ENCODE measurements at regions not wholly inside any gene's neighbourhood (a gene's known extent, or its start where the extent isn't known, plus 50 kb on each side); places are given as distances from the start of the nearest gene placed in this dataset.

DNA sequence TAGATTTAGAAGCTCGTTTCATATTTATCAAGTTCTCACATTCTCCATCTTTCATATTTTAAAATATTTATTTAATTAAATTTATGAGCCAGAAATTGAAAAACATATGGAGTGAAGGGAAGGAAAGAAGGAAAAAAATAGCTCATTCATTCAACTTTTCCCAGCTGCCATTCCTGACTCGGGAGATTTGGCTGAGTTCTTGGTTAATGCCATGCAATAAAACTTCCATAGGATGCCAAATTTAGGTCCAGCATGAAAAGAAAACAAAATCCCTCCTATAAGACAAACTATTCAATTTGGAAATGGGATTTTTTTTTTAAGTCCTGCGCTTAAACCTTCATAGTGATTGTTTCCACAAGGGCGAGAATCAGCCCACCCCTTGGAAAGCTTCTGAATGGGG, 426.1 kb upstream of the TNP1 start:
- H3K36me3 Mint-ChIP-seq (ENCODE audit: insufficient read depth) = no peaks in the 10 kb centered on the region

DNA sequence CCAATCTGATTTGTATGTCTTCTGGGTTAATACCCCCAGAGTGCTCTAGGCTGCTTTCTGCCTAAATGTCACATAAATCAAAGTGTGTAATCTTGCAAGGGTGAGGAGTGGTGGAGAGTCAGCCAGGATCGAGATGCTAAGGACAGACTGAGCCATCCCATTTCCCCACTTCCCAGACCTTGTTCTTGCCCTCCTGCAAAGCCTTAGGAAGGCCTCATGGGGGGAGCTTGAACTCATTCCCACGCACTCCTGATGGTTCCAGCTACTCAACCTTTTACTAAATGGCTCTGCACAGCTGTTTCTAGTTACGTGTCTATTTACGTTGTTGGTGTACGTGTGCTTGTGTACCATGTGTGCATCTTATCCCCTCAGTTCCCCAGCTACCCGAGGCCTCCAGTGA, 423.6 kb upstream of the TNP1 start:
- Mint-ChIP-seq H3K27me3 (ENCODE audit: low read depth) (peaks cover 2% of the 10 kb centered on the region), H3K36me3 (ENCODE audit: insufficient read depth) (no peaks in the 10 kb centered on the region), H3K4me1 (ENCODE audit: low read depth) (no peaks in the 10 kb centered on the region), H3K4me3 (no peak overlapping the region), H3K9me3 (no peaks in the 10 kb centered on the region)
- no peak for DNase-seq
- ATAC-seq = no peak

More for the DNA sequence above, 426.1 kb upstream of the TNP1 start:
- Mint-ChIP-seq H3K4me1 (ENCODE audit: low read depth) (no peaks in the 10 kb centered on the region), H3K9me3 (no peaks in the 10 kb centered on the region), H3K4me3 (no peak overlapping the region), H3K27me3 (ENCODE audit: low read depth) (peaks cover 2% of the 10 kb centered on the region)
- no peak for DNase-seq
- no peak for ATAC-seq

DNA sequence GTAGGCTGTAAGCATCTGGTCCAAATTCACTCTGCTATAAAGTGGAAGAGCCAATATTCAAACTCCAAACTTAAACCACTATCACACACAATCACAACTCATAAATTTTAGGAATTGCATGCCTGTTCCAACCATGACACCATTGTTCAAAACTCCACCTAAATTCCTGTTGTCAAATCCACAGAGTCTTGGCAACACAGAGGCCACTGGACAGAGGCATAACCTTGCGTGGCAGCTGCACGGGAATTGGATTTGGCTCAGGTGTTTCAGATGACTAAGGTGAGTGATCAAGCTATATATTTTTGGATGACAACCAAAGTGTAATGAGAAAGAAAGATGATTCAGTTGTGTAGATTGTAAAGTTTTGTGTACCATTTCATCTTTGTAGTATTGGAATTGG, 422.7 kb upstream of the TNP1 start:
- H3K9me3 Mint-ChIP-seq = no peaks in the 10 kb centered on the region
- no peak for DNase-seq

DNA sequence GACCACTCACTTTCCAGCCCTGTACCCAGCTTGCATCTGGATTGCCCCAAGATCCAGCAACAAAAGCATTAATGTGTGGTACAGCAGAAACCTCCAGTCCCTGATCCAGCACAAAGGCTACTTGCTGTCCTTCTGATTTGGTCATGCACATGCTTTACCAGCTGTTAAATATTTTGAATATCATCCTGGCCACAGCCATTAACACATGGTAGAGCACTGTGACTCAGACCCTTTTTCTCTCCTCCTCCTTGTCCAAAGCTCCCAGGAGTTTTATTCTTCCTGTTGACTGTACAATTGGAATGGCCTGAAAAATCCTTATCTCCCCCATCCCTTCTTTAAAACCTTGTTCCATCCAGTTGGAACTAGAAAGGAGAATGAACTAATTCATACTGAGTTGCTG, 419.7 kb upstream of the TNP1 start:
- Mint-ChIP-seq H3K4me3 (no peak overlapping the region), H3K9me3 (no peaks in the 10 kb centered on the region)

More for the DNA sequence above, 422.7 kb upstream of the TNP1 start:
- Mint-ChIP-seq H3K27me3 (ENCODE audit: low read depth) (peaks cover 2% of the 10 kb centered on the region), H3K4me1 (ENCODE audit: low read depth) (no peaks in the 10 kb centered on the region), H3K36me3 (ENCODE audit: insufficient read depth) (no peaks in the 10 kb centered on the region), H3K4me3 (no peak overlapping the region)
- no peak for ATAC-seq

DNA sequence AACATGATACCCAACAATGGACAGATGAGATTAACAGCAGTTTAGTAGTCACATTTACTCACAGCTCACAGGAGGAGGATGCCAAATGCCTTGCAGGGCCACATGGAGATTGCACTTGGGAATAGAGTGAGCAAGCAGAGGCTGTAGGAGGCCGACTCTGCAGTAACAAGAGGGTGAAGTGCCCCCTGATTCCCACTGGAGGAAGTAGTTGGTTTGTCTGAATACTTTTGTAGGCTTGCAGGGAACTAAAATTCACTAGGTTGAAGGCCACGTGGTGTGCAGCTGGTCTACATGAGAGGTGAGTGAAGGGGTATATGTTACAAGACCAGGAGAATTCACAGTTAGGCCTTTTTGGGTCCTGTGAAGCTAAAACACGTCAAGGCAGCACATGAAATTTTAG, 419.3 kb upstream of the TNP1 start:
- Mint-ChIP-seq H3K4me1 (ENCODE audit: low read depth) (no peaks in the 10 kb centered on the region), H3K9me3 (no peaks in the 10 kb centered on the region), H3K4me3 (no peak overlapping the region), H3K27me3 (ENCODE audit: low read depth) (no peaks in the 10 kb centered on the region), H3K36me3 (ENCODE audit: insufficient read depth) (no peaks in the 10 kb centered on the region)
- ATAC-seq (no peak), DNase-seq (no peak)

More for the DNA sequence above, 419.7 kb upstream of the TNP1 start:
- ATAC-seq (no peak), DNase-seq (no peak)
- Mint-ChIP-seq H3K4me1 (ENCODE audit: low read depth) (no peaks in the 10 kb centered on the region), H3K36me3 (ENCODE audit: insufficient read depth) (no peaks in the 10 kb centered on the region), H3K27me3 (ENCODE audit: low read depth) (no peaks in the 10 kb centered on the region)

DNA sequence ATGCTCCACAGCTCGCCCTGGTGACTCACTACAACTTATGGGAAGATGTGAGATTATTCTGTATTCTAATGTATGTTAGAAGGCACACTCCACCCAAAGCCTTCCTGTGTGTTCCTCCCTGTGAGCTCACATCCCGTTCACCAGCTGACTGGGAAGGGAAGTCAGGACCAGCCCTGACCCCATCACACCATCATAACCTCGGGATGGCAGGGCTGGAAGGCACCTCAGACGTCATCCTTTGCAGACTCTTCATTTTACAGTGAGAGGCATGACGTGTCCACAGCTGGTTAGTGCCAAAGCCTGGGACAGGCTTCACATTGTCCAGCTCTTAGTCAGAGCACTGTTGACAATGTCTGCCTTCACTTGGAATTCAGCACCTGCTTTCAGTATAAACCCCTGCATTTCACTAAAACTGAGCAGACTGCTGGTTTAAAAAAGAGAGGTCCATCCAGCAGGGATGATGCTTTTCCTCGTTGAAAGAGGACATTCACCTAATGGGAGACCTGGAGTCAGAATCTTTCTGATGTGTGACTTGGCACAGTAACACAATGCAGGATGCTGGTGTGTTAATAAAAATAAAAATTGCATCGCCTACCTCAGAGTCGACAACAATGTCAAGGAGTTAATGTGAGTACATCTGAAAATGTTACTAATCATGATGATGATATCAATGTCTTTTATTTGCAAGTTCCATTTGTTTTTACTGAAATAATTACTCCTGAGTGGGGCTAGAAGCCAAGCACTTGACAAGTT, 418.0 kb upstream of the TNP1 start:
- Mint-ChIP-seq H3K27me3 (ENCODE audit: low read depth) (no peaks in the 10 kb centered on the region), H3K36me3 (ENCODE audit: insufficient read depth) (no peaks in the 10 kb centered on the region), H3K4me3 (no peak overlapping the region), H3K4me1 (ENCODE audit: low read depth) (no peaks in the 10 kb centered on the region), H3K9me3 (no peaks in the 10 kb centered on the region)
- ATAC-seq (no peak), DNase-seq (no peak)

DNA sequence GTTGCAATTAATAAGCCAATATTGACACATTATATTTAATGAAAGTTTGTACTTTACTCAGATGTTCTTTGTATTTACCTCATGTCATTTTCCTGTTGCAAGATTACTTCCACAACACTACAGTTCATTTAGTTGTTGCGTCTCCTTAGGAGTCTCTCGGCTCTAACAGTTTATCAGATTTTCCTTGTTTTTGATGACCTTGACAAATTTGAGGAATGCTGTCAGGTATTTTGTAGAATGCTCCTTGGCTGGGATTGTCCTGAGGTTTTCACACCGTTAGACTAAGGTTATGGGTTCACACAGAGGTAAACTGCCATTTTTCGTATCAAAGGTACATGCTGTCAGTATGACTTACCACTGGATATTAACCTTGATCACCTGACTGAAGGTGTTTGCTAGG, 416.6 kb upstream of the TNP1 start:
- H3K9me3 Mint-ChIP-seq = no peaks in the 10 kb centered on the region
- H3K4me3 Mint-ChIP-seq = no peak overlapping the region
- H3K36me3 Mint-ChIP-seq (ENCODE audit: insufficient read depth) = no peaks in the 10 kb centered on the region
- DNase-seq = no peak
- H3K4me1 Mint-ChIP-seq (ENCODE audit: low read depth) = no peaks in the 10 kb centered on the region
- H3K27me3 Mint-ChIP-seq (ENCODE audit: low read depth) = no peaks in the 10 kb centered on the region
- no peak for ATAC-seq

DNA sequence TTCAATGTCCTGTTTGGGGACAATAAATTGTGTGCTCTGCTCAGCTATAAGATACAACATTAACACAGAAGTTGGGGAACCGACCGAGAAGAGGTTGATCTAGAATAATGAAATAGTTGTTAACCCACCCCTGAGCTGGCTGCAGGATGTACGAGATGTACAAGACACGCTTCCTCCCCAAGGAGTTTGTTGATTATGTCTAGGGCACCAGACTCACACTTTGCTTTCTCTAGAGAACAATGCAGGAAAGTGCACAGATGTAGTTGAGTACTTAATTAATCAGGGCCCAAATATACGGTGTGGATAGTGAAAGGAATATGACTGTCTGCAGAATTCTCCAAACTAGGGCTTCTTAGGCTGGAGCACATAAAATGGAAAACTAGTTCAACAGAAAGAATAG, 415.2 kb upstream of the TNP1 start:
- Mint-ChIP-seq H3K4me3 (no peak overlapping the region), H3K9me3 (no peaks in the 10 kb centered on the region), H3K36me3 (ENCODE audit: insufficient read depth) (no peaks in the 10 kb centered on the region), H3K27me3 (ENCODE audit: low read depth) (peaks cover under 1% of the 10 kb centered on the region), H3K4me1 (ENCODE audit: low read depth) (no peaks in the 10 kb centered on the region)
- DNase-seq (no peak), ATAC-seq (no peak)

DNA sequence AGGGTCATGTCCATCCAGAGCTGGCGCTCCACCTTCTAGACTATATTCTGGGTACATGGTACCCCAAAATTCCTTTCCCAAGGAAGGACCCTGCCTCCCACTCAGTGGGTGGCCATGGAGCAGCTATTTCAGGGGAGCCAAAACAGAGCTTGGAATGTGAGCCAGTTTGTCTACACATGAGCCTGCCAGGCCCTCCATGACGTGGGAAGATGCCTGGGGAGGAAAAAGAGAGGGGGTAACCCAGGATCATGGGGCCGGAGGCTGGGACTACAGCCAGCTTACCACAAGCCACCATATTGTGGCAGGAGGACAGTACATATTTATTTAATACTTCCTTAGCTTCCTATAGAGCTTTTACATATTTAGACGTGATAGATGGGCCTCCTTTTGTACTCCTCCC, 414.7 kb upstream of the TNP1 start:
- no peak overlapping the region for H3K4me3 Mint-ChIP-seq
- H3K36me3 Mint-ChIP-seq (ENCODE audit: insufficient read depth) = no peaks in the 10 kb centered on the region

DNA sequence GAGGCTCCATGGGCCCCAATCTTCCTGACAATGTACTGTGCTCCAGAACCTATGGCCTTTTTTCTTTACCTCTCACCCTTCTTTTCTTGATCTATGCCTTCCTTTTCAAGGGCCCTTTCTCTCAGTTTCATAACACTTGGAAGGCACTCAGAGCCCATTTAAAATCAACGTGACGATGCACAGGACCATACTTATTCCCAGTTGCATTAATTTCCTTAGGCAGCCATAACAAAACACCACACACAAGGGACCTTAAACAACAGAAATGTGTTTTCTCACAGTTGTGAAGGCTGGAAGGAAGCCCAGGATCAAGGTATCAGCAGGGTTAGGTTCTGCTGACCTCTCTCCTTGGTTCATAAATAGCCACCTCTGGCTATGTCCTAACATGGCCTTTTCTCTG, 414.0 kb upstream of the TNP1 start:
- Mint-ChIP-seq H3K4me3 (no peak overlapping the region), H3K27me3 (ENCODE audit: low read depth) (peaks cover 8% of the 10 kb centered on the region), H3K36me3 (ENCODE audit: insufficient read depth) (no peaks in the 10 kb centered on the region), H3K9me3 (no peaks in the 10 kb centered on the region), H3K4me1 (ENCODE audit: low read depth) (no peaks in the 10 kb centered on the region)
- ATAC-seq (no peak), DNase-seq (no peak)

More for the DNA sequence above, 414.7 kb upstream of the TNP1 start:
- H3K27me3 Mint-ChIP-seq (ENCODE audit: low read depth) = peaks cover 5% of the 10 kb centered on the region
- ATAC-seq = no peak
- H3K4me1 Mint-ChIP-seq (ENCODE audit: low read depth) = no peaks in the 10 kb centered on the region
- DNase-seq = no peak
- H3K9me3 Mint-ChIP-seq = no peaks in the 10 kb centered on the region

DNA sequence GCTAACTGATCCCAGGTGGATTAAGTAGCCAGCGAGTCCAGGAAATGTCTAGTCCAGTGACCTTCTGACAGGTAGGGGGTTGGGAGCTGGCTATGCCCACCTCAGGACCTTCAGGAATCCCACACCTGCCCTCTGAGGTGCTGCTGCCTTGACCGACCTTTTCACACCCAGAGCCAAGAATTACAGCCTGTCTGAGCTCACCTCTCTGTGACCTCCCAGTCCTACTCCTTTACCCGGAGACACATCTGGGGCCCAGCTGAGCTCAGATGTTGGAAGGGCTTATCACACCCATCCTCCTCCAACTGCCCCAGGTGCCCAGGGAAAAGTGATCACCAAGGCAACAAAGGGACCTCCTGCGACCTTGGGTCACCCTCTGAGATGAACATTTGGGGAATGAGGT, 413.3 kb upstream of the TNP1 start:
- Mint-ChIP-seq H3K9me3 (no peaks in the 10 kb centered on the region), H3K4me3 (no peak overlapping the region), H3K27me3 (ENCODE audit: low read depth) (peaks cover 9% of the 10 kb centered on the region), H3K36me3 (ENCODE audit: insufficient read depth) (no peaks in the 10 kb centered on the region), H3K4me1 (ENCODE audit: low read depth) (no peaks in the 10 kb centered on the region)
- no peak for ATAC-seq
- no peak for DNase-seq

DNA sequence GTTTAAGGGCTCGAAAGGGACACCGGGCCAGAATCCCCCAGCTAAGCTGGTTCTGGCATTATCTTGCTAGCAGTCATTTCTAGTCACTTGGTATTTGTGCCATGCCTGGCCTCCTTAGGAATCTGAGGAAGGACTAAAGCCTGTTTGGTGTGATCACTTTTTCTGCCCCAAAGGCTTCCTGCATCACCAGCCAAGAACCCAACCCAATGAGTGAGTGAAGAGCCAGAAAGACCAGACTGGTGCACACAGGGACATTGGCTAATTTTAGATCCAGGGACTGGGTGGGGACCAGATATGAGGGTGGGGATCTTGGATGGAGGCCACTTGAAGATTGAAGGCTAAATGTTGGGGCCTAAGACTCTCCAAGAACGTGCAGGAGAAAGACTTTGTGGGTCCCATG, 411.9 kb upstream of the TNP1 start:
- peaks cover 4% of the 10 kb centered on the region for H3K9me3 Mint-ChIP-seq
- DNase-seq = no peak
- no peak for ATAC-seq
- no peak overlapping the region for H3K4me3 Mint-ChIP-seq
- H3K36me3 Mint-ChIP-seq (ENCODE audit: insufficient read depth) = no peaks in the 10 kb centered on the region
- H3K27me3 Mint-ChIP-seq (ENCODE audit: low read depth) = peaks cover 9% of the 10 kb centered on the region
- H3K4me1 Mint-ChIP-seq (ENCODE audit: low read depth) = no peaks in the 10 kb centered on the region

DNA sequence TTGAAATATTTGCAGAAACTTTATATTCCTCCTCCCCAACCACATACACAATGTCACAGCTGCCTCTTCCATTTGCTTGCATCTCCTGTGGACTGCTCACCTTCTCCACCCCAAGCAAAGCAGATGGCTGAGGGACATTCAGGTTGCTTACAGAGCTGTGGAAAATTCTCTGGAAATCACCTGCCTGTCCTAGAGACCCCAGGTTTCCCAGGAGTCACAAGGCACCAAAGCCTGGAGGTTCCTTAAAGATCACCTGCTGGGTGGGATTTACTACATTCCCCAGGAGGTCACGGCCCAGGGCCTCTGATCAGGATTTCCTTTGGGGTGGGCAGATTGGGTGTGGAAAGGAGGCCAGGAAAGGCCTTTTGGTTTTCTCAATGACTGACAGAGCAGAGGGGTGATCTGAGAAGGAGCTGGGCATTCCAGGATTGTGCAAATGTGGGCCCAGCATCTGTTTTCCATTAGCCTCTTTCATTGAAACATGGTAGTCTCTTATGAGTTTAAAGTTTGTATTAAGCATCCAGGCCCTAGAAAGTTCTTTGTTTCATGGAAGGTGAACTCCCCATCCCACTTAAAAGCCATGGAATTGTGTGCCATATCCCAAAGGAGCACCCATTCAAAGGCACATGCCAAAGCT, 410.7 kb upstream of the TNP1 start:
- peaks cover 8% of the 10 kb centered on the region for H3K9me3 Mint-ChIP-seq
- ATAC-seq (no peak), DNase-seq (no peak)
- H3K36me3 Mint-ChIP-seq (ENCODE audit: insufficient read depth) = no peaks in the 10 kb centered on the region
- no peaks in the 10 kb centered on the region for H3K4me1 Mint-ChIP-seq (ENCODE audit: low read depth)
- no peak overlapping the region for H3K4me3 Mint-ChIP-seq
- peaks cover 9% of the 10 kb centered on the region for H3K27me3 Mint-ChIP-seq (ENCODE audit: low read depth)

DNA sequence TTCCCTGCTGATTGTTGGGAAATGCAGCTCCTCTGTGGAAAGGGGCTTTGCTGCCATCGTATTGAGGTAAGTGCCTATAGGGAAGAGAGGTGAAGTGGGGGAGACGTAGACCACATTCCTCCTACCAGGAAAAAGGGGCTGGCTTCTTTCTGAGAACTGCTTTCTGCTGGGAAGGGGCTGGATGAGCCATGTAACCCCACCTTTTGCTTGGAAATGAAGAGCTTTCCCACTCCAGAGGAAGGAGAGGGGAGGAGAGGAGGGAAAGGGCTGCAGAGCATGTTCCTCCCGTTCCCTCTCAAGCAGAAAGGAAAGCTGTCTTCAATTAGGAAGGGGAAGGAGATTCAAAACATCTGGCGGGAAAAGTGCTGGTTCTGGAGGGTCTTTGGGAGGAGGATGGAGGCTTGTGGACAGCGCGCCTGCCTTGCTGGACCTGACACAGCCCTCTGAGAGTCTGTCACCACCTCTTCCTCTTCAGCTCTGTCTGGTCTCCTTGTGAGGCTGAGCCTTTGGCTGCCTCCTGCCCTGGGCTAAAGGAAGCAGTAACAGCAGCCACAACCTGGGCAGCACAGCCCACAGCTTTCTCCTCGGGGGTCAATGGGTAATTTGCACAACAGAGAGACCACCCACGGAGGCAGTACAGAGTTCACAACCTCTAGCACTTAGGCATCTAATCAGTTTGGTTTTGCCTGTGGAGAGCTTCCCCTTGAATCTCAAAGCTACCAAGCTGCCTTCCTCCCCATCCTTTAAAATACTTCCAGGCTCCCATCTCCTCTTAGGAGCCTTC, 410.0 kb upstream of the TNP1 start:
- Mint-ChIP-seq H3K4me3 (no peak overlapping the region), H3K36me3 (ENCODE audit: insufficient read depth) (no peaks in the 10 kb centered on the region), H3K4me1 (ENCODE audit: low read depth) (no peaks in the 10 kb centered on the region), H3K27me3 (ENCODE audit: low read depth) (peaks cover 9% of the 10 kb centered on the region), H3K9me3 (peaks cover 8% of the 10 kb centered on the region)
- no peak for ATAC-seq
- no peak for DNase-seq

DNA sequence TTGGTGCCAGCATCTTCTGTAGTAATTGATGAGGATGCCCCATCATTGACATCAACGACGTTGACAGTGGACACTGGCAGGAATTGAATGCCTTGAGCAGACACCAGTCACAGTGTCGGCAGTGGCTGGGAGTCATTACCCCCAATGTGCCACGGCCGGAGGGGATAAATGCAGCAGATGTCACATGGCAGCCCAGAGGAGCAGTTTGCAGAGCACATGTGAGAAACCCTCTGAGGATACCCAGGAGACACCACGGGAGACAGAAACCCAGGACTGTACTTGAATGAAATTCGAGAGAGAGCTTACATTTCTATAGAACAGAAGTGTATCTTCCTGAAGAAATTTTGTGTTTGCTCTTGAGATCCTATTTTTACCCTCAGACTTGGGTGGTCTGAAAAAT, 409.1 kb upstream of the TNP1 start:
- Mint-ChIP-seq H3K4me1 (ENCODE audit: low read depth) (no peaks in the 10 kb centered on the region), H3K4me3 (no peak overlapping the region), H3K36me3 (ENCODE audit: insufficient read depth) (no peaks in the 10 kb centered on the region), H3K9me3 (peaks cover 8% of the 10 kb centered on the region), H3K27me3 (ENCODE audit: low read depth) (peaks cover 9% of the 10 kb centered on the region)
- no peak for ATAC-seq
- no peak for DNase-seq

Data from activated T-cell treated with anti-CD3 and anti-CD28 coated beads, Interleukin-2, amount 50 U/mL, for 4 hours (primary cell).